ENCODE measurements at regions not wholly inside any gene's neighbourhood (a gene's known extent, or its start where the extent isn't known, plus 50 kb on each side); places are given as distances from the start of the nearest gene placed in this dataset.

DNA sequence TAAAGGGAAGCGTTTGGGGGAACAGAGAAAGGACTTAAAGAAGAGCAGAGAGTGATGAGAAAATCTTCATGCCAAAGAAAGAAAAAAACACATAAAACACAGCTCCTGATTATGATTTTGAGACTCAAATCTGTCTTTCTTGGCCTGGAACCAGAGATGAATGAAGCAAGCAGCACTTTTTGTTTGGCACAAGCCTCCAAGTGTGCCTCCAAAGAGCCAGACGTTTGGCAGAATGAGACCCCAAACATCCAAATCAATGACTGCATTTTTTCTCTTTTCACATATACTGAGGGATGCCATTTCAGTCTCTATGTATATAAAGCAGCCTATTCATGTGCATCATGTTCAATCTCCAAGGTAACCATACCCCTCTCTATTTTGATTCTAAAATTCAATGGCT, 424.2 kb downstream of the TUSC1 start:
- TF ChIP-seq, protein P1, sequence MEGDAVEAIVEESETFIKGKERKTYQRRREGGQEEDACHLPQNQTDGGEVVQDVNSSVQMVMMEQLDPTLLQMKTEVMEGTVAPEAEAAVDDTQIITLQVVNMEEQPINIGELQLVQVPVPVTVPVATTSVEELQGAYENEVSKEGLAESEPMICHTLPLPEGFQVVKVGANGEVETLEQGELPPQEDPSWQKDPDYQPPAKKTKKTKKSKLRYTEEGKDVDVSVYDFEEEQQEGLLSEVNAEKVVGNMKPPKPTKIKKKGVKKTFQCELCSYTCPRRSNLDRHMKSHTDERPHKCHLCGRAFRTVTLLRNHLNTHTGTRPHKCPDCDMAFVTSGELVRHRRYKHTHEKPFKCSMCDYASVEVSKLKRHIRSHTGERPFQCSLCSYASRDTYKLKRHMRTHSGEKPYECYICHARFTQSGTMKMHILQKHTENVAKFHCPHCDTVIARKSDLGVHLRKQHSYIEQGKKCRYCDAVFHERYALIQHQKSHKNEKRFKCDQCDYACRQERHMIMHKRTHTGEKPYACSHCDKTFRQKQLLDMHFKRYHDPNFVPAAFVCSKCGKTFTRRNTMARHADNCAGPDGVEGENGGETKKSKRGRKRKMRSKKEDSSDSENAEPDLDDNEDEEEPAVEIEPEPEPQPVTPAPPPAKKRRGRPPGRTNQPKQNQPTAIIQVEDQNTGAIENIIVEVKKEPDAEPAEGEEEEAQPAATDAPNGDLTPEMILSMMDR (IDR thresholded peaks at IDR 0.05): no peak
- no peak for DNase-seq
- Mint-ChIP-seq H3K9me3 (peaks cover 27% of the 10 kb centered on the region), H3K27ac (no peak overlapping the region), H3K4me1 (ENCODE audit: low read depth) (no peaks in the 10 kb centered on the region), H3K27me3 (no peaks in the 10 kb centered on the region), H3K4me3 (no peak overlapping the region), H3K36me3 (ENCODE audit: low read depth) (no peaks in the 10 kb centered on the region)
- ATAC-seq: no peak
- CTCF ChIA-PET: no interaction called here
- POLR2A ChIA-PET: no interaction called here
- intact Hi-C loops (cut with micrococcal nuclease): no loop called here

DNA sequence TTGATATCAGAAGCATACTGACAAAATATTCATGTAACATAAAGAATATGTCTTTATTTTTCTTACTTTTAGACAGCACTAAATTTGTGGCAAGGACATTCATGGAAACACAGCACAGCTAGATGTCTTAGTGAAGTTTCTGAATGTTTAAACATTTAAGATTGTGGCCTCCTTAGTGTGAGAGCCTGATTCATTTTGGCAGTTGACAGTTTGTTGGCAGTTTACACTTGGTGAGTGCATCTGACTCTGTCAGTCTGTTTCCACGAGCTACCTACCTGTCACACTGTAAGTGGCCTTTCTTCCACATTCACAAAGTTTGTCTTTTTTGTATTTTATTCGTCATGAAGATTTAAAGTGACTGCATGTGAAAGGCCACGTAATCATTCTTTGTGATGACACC, 436.8 kb downstream of the TUSC1 start:
- no peak for ATAC-seq
- H3K36me3 Mint-ChIP-seq (ENCODE audit: low read depth): no peaks in the 10 kb centered on the region
- no peak overlapping the region for H3K4me3 Mint-ChIP-seq
- intact Hi-C loops (cut with micrococcal nuclease): no loop called here
- no peak for DNase-seq
- ChIA-PET POLR2A (no interaction called here), CTCF (no interaction called here)
- no peaks in the 10 kb centered on the region for H3K27me3 Mint-ChIP-seq
- no peaks in the 10 kb centered on the region for H3K4me1 Mint-ChIP-seq (ENCODE audit: low read depth)
- TF ChIP-seq, protein P1 (IDR thresholded peaks at IDR 0.05): no peak
- no peak overlapping the region for H3K27ac Mint-ChIP-seq
- H3K9me3 Mint-ChIP-seq: peaks cover 20% of the 10 kb centered on the region

DNA sequence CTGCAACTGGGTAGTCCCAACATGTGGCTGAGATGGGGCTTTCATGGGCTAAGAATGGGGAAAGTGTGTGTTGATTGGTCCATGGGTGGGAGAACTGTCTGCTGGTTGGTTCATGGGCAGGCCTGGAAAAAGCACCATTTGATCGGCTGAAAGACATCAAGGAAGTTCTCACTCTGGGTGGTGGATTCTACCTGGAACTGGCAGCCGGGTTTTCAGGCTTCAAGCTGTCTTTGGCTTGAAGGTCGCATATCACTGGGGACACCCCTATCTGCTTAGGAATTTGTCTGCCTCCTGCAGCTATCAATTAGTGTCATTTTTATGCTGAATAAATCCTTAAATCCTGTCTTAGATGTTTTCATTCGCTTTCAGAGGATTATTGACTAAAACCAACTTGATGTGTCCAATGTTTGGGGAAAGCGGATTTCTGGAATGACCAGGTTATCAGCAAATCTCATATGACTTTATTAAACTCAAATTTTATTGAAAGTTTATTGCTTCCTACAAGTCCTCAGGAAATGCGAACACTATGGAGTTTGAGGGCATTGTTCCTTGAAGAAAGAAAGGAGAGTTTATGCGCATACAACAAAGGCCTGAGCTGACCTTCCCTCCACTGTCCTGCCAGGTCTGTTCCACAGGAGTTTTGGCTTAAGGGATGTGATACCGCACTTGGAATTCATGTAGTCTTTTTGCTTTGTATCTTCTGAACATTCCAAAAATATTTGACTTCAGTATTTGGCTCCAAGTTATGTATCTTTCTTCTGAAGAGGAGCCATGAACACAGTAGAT, 451.1 kb downstream of the TUSC1 start:
- no peak overlapping the region for H3K27ac Mint-ChIP-seq
- DNase-seq (no peak), ATAC-seq (no peak)
- H3K36me3 Mint-ChIP-seq (ENCODE audit: low read depth): peaks cover 1% of the 10 kb centered on the region
- ChIA-PET POLR2A (no interaction called here), CTCF (no interaction called here)
- TF ChIP-seq, protein P1 (IDR thresholded peaks at IDR 0.05): no peak
- H3K4me1 Mint-ChIP-seq (ENCODE audit: low read depth): no peaks in the 10 kb centered on the region
- intact Hi-C loops (cut with micrococcal nuclease): loop anchor here (10.0 kb wide), 1 partner anchor 352 kb away; no protein-coding TSS in a partner anchor
- no peaks in the 10 kb centered on the region for H3K27me3 Mint-ChIP-seq
- no peak overlapping the region for H3K4me3 Mint-ChIP-seq
- peaks cover 28% of the 10 kb centered on the region for H3K9me3 Mint-ChIP-seq

DNA sequence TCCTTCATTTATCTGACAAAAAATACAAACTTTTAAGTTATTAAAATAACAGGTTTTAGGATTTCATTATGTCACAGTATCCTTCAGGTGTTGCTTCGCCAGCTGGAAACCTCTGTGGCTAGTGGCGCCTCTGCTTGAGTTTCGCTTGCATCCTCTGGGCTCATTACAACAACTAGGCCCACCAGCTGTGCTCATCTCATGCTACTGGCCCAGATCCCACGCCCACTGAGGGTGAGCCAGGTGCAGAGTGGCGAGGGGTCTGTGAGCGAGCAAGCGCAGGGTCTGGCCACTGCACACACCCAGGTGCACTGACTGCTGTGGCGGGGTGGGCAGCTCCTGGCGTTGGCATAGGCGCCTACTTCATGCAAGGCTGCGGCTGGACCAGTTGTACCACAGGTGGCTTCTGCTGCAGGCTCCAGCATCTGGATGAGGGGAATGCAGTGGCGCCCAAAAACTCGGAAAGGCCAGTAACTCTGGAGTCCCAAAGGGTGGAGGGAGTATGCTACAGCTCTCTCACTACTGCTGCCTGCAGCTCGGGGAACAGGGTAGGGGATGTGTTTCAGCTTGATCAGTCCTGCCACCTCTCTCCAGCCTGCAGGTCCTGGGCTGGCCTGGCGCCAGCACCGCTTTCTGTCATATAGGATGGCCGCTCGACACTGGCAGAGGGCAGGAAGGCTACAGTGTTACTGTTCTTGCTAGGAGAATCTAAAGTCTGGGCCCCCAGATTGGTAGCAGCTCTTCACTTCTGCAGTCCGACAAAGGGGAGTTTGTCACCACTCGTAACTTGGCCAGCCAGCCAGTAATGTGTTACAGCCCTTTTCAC, 452.1 kb downstream of the TUSC1 start:
- DNase-seq (no peak), ATAC-seq (no peak)
- POLR2A ChIA-PET: no interaction called here
- no peaks in the 10 kb centered on the region for H3K27me3 Mint-ChIP-seq
- H3K27ac Mint-ChIP-seq: no peak overlapping the region
- H3K4me3 Mint-ChIP-seq: no peak overlapping the region
- peaks cover 27% of the 10 kb centered on the region for H3K9me3 Mint-ChIP-seq
- CTCF ChIA-PET: no interaction called here
- intact Hi-C loops (cut with micrococcal nuclease): loop anchor here (10.0 kb wide), 1 partner anchor 351 kb away; no protein-coding TSS in a partner anchor
- peaks cover 1% of the 10 kb centered on the region for H3K36me3 Mint-ChIP-seq (ENCODE audit: low read depth)
- no peaks in the 10 kb centered on the region for H3K4me1 Mint-ChIP-seq (ENCODE audit: low read depth)
- TF ChIP-seq, protein P1 (IDR thresholded peaks at IDR 0.05): no peak

DNA sequence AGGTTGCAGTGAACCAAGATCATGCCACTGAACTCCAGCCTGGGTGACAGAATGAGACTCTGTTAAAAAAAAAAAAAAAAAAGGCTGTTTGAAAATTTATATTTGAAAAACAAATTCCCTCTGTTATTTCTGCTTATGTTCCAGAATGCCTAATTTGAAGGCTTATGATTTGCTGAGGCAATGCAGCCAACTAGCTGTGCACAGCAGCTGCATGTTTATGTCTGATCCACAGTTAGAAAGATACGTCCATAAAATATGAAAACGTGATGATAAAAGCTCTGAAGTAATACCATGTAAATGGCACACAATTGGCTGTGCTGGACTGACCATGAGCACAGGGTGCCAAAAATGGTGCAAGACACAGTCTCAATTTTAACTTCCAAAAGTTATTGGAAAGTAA, 453.2 kb downstream of the TUSC1 start:
- no peaks in the 10 kb centered on the region for H3K4me1 Mint-ChIP-seq (ENCODE audit: low read depth)
- ATAC-seq (no peak), DNase-seq (no peak)
- H3K36me3 Mint-ChIP-seq (ENCODE audit: low read depth): no peaks in the 10 kb centered on the region
- H3K27me3 Mint-ChIP-seq: no peaks in the 10 kb centered on the region
- H3K9me3 Mint-ChIP-seq: peaks cover 18% of the 10 kb centered on the region
- CTCF ChIA-PET: no interaction called here
- POLR2A ChIA-PET: interaction anchor here (0.6 kb wide), 1 partner anchor 34 kb away, joined by 3 read pairs; no protein-coding TSS in a partner anchor
- no peak overlapping the region for H3K4me3 Mint-ChIP-seq
- no peak overlapping the region for H3K27ac Mint-ChIP-seq
- intact Hi-C loops (cut with micrococcal nuclease): loop anchor here (10.0 kb wide), 1 partner anchor 350 kb away; no protein-coding TSS in a partner anchor
- TF ChIP-seq, protein P1 (IDR thresholded peaks at IDR 0.05): no peak

All from activated CD8-positive, alpha-beta T cell treated with anti-CD3 and anti-CD28 coated beads for 36 hours (primary cell).